T-helper 1 cell treated with Interleukin-12 subunit alpha and Interleukin-12 subunit beta and Interleukin-4 antibody, amounts not matched to agents 30 ng/mL and 1 ng/mL, for 36 hours (primary cell): ENCODE measurements at regions not wholly inside any gene's neighbourhood (a gene's known extent, or its start where the extent isn't known, plus 50 kb on each side); places are given as distances from the start of the nearest gene placed in this dataset.

ENCODE experiments used
- intact Hi-C: fragments of 100-400 bp; cut with micrococcal nuclease; formaldehyde crosslinking; loops from one replicate; pipeline ENCODE4 v1.15.1; 2024

- intact Hi-C loops, result no loop called here
Observed at GRCh38 chr6:132101535-132101934, 150.4 kb upstream of the CCN2 start.

- intact Hi-C loops, result no loop called here
Observed at GRCh38 chr6:132100388-132100990, 149.3 kb upstream of the CCN2 start.

- intact Hi-C loops, result no loop called here
Observed at GRCh38 chr6:132096996-132097395, 145.8 kb upstream of the CCN2 start.

- intact Hi-C loops, result no loop called here
Observed at GRCh38 chr6:132096245-132096644, 145.1 kb upstream of the CCN2 start.

- intact Hi-C loops, result no loop called here
Observed at GRCh38 chr6:132089173-132089572, 138.0 kb upstream of the CCN2 start.

GRCh38 chr6:132088150-132088549 lies 137.0 kb upstream of the CCN2 start:
- intact Hi-C loops, result no loop called here

- intact Hi-C loops, result no loop called here
Observed at GRCh38 chr6:132087391-132087790, 136.2 kb upstream of the CCN2 start.

GRCh38 chr6:132085731-132086130 lies 134.6 kb upstream of the CCN2 start:
- intact Hi-C loops, result no loop called here

GRCh38 chr6:132084811-132085509 lies 133.8 kb upstream of the CCN2 start:
- intact Hi-C loops, result no loop called here

GRCh38 chr6:132082421-132082820 lies 131.2 kb upstream of the CCN2 start:
- intact Hi-C loops, result no loop called here

GRCh38 chr6:132081338-132081737 lies 130.2 kb upstream of the CCN2 start:
- intact Hi-C loops, result no loop called here

GRCh38 chr6:132079286-132079685 lies 128.1 kb upstream of the CCN2 start:
- intact Hi-C loops, result no loop called here

GRCh38 chr6:132076452-132076851 lies 125.3 kb upstream of the CCN2 start:
- intact Hi-C loops, result no loop called here

GRCh38 chr6:132072831-132073230 lies 121.7 kb upstream of the CCN2 start:
- intact Hi-C loops, result no loop called here

GRCh38 chr6:132072271-132072670 lies 121.1 kb upstream of the CCN2 start:
- intact Hi-C loops, result no loop called here

- intact Hi-C loops, result no loop called here
Observed at GRCh38 chr6:132070356-132070755, 119.2 kb upstream of the CCN2 start.

- intact Hi-C loops, result no loop called here
Observed at GRCh38 chr6:132068766-132069165, 117.6 kb upstream of the CCN2 start.

- intact Hi-C loops, result no loop called here
Observed at GRCh38 chr6:132067286-132067685, 116.1 kb upstream of the CCN2 start.

- intact Hi-C loops, result no loop called here
Observed at GRCh38 chr6:132065556-132065955, 114.4 kb upstream of the CCN2 start.

- intact Hi-C loops, result no loop called here
Observed at GRCh38 chr6:132063738-132064137, 112.6 kb upstream of the CCN2 start.

- intact Hi-C loops, result no loop called here
Observed at GRCh38 chr6:132063204-132063603, 112.0 kb upstream of the CCN2 start.

GRCh38 chr6:132062626-132063025 lies 111.5 kb upstream of the CCN2 start:
- intact Hi-C loops, result no loop called here

GRCh38 chr6:132061381-132061780 lies 110.2 kb upstream of the CCN2 start:
- intact Hi-C loops, result no loop called here
